GM11168 (cell line): ENCODE measurements at regions not wholly inside any gene's neighbourhood (a gene's known extent, or its start where the extent isn't known, plus 50 kb on each side); places are given as distances from the start of the nearest gene placed in this dataset.
"Not testable (repeated sequence)": the region's sequence is repeated elsewhere in the genome, so short reads cannot be mapped to it uniquely, and the experiment has no call there.

Experiments
- in situ Hi-C: fragments of 300-500 bp; cut with MboI; formaldehyde crosslinking; loops from one replicate; pipeline ENCODE4 v1.12.0; 2022; ENCODE audit warnings: low sequenced_read_pairs; ENCODE audit not compliant: unreplicated experiment

- in situ Hi-C loops, result no loop called here
Measured at GRCh38 chr10:60491162-60491561, 101.5 kb upstream of the ANK3 start.

GRCh38 chr10:60490013-60490412, 100.3 kb upstream of the ANK3 start:
- in situ Hi-C loops, result no loop called here

GRCh38 chr10:60488111-60488669, 98.5 kb upstream of the ANK3 start:
- in situ Hi-C loops, result no loop called here

- in situ Hi-C loops, result no loop called here
Measured at GRCh38 chr10:60487543-60487942, 97.9 kb upstream of the ANK3 start.

- in situ Hi-C loops, result no loop called here
Measured at GRCh38 chr10:60485025-60485424, 95.3 kb upstream of the ANK3 start.

- in situ Hi-C loops, result no loop called here
Measured at GRCh38 chr10:60480865-60481563, 91.3 kb upstream of the ANK3 start.

GRCh38 chr10:60479305-60480020, 89.8 kb upstream of the ANK3 start:
- in situ Hi-C loops, result no loop called here

GRCh38 chr10:60476451-60476850, 86.8 kb upstream of the ANK3 start:
- in situ Hi-C loops, result no loop called here

- in situ Hi-C loops, result no loop called here
Measured at GRCh38 chr10:60473557-60473956, 83.9 kb upstream of the ANK3 start.

GRCh38 chr10:60470091-60470490, 80.4 kb upstream of the ANK3 start:
- in situ Hi-C loops, result no loop called here

GRCh38 chr10:60469147-60469546, 79.5 kb upstream of the ANK3 start:
- in situ Hi-C loops, result not testable (repeated sequence)

- in situ Hi-C loops, result no loop called here
Measured at GRCh38 chr10:60467202-60467546, 77.5 kb upstream of the ANK3 start.

GRCh38 chr10:60466267-60467201, 76.9 kb upstream of the ANK3 start:
- in situ Hi-C loops, result no loop called here

- in situ Hi-C loops, result no loop called here
Measured at GRCh38 chr10:60465801-60466200, 76.1 kb upstream of the ANK3 start.

GRCh38 chr10:60464659-60465058, 75.0 kb upstream of the ANK3 start:
- in situ Hi-C loops, result no loop called here

- in situ Hi-C loops, result no loop called here
Measured at GRCh38 chr10:60463746-60464145, 74.1 kb upstream of the ANK3 start.

- in situ Hi-C loops, result no loop called here
Measured at GRCh38 chr10:60461688-60462087, 72.0 kb upstream of the ANK3 start.

- in situ Hi-C loops, result no loop called here
Measured at GRCh38 chr10:60459701-60460457, 70.2 kb upstream of the ANK3 start.

GRCh38 chr10:60456053-60456452, 66.4 kb upstream of the ANK3 start:
- in situ Hi-C loops, result no loop called here

- in situ Hi-C loops, result no loop called here
Measured at GRCh38 chr10:60454336-60454735, 64.7 kb upstream of the ANK3 start.
